Neural cell (in vitro differentiated cells): ENCODE measurements at regions not wholly inside any gene's neighbourhood (a gene's known extent, or its start where the extent isn't known, plus 50 kb on each side); places are given as distances from the start of the nearest gene placed in this dataset.

Experiments
- H2AFZ ChIP-seq: fragments of 200-600, 300-800 bp; sonication (generic), shearing (Covaris generic); 2 replicates; pipeline ENCODE4 v1.6.0; 2014; ENCODE audit warnings: low read depth, mild to moderate bottlenecking, antibody characterized with exemption, low read length, moderate library complexity
- H3F3A ChIP-seq: fragments of 200-600 bp; shearing (Covaris generic); 2 replicates; pipeline ENCODE4 v1.6.1; 2016; ENCODE audit warnings: mild to moderate bottlenecking, moderate library complexity, mixed read lengths, antibody characterized with exemption, low read length; ENCODE audit not compliant: insufficient read depth, poor library complexity, severe bottlenecking
- H3K27ac ChIP-seq: fragments of 200-600, 300-800 bp; sonication (generic), shearing (Covaris generic); 2 replicates; pipeline ENCODE4 v1.5.1; 2014; ENCODE audit warnings: mild to moderate bottlenecking, low read length, moderate library complexity
- H3K27me3 ChIP-seq: fragments of 300-800, 200-600 bp; sonication (generic), shearing (Covaris generic); 2 replicates; pipeline ENCODE4 v1.6.0; 2014; ENCODE audit warnings: mild to moderate bottlenecking, low read depth, low read length, moderate library complexity; ENCODE audit not compliant: insufficient read depth
- H3K36me3 ChIP-seq: fragments of 300-800, 200-600 bp; sonication (generic), shearing (Covaris generic); 2 replicates; pipeline ENCODE4 v1.5.1; 2014; ENCODE audit warnings: mild to moderate bottlenecking, antibody characterized with exemption, low read length, moderate library complexity; ENCODE audit not compliant: insufficient read depth
- H3K4me2 ChIP-seq: fragments of 300-800, 200-600 bp; sonication (generic), shearing (Covaris generic); 2 replicates; pipeline ENCODE4 v1.6.0; 2014; ENCODE audit warnings: mild to moderate bottlenecking, low read length
- H3K4me3 ChIP-seq: fragments of 300-800, 200-600 bp; sonication (generic), shearing (Covaris generic); 2 replicates; pipeline ENCODE4 v1.5.1; 2014; ENCODE audit warnings: mild to moderate bottlenecking, low read length, moderate library complexity
- H3K79me2 ChIP-seq: fragments of 200-600 bp; shearing (Covaris generic); replicated peaks from 2 replicates; pipeline ENCODE4 v1.6.0; 2014; ENCODE audit warnings: mild to moderate bottlenecking, low read length, moderate library complexity; ENCODE audit not compliant: insufficient read depth
- H3K9ac ChIP-seq: fragments of 300-800, 200-600 bp; sonication (generic), shearing (Covaris generic); 2 replicates; pipeline ENCODE4 v1.6.1; 2016; ENCODE audit warnings: mild to moderate bottlenecking, low read length, mixed read lengths
- H3K9me2 ChIP-seq: fragments of 200-600 bp; shearing (Covaris generic); 2 replicates; pipeline ENCODE4 v1.6.1; 2016; ENCODE audit warnings: mild to moderate bottlenecking, low read length, mixed read lengths; ENCODE audit not compliant: insufficient read depth
- H3K9me3 ChIP-seq: fragments of 200-600, 300-800 bp; sonication (generic), shearing (Covaris generic); 2 replicates; pipeline ENCODE4 v1.6.1; 2016; ENCODE audit warnings: mild to moderate bottlenecking, mixed run types, low read length, moderate library complexity, mixed read lengths
- H4K20me1 ChIP-seq: fragments of 200-600 bp; shearing (Covaris generic); 2 replicates; pipeline ENCODE4 v1.6.1; 2016; ENCODE audit warnings: mild to moderate bottlenecking, mixed run types; ENCODE audit not compliant: insufficient read depth
- CTCF ChIP-seq: fragments of 450-650 bp; IDR thresholded peaks from 2 replicates; pipeline ENCODE4 v1.5.1; 2014; ENCODE audit warnings: antibody characterized with exemption, mild to moderate bottlenecking, moderate library complexity; ENCODE audit not compliant: poor library complexity, severe bottlenecking
- EP300 ChIP-seq: fragments of 450-650 bp; conservative IDR thresholded peaks from 2 replicates; pipeline ENCODE4 v1.6.1; 2014; ENCODE audit warnings: antibody characterized with exemption, mild to moderate bottlenecking, moderate library complexity; ENCODE audit not compliant: poor library complexity, severe bottlenecking
- EZH2 ChIP-seq: fragments of 200-600, 300-800 bp; shearing (Covaris generic), sonication (generic); IDR thresholded peaks from 2 replicates; pipeline ENCODE4 v1.6.1; 2014; ENCODE audit warnings: antibody characterized with exemption, low read length, borderline replicate concordance, mild to moderate bottlenecking; ENCODE audit not compliant: insufficient read depth, poor library complexity, severe bottlenecking
- MXI1 ChIP-seq: fragments of 450-650 bp; conservative IDR thresholded peaks from 2 replicates; pipeline ENCODE4 v1.6.1; 2014; ENCODE audit warnings: antibody characterized with exemption, mild to moderate bottlenecking; ENCODE audit not compliant: poor library complexity, severe bottlenecking
- POLR2AphosphoS5 ChIP-seq: IDR thresholded peaks from 2 replicates; pipeline ENCODE4 v1.6.1; 2012
- RAD21 ChIP-seq: fragments of 450-650 bp; conservative IDR thresholded peaks from 2 replicates; pipeline ENCODE4 v1.6.1; 2014; ENCODE audit warnings: antibody characterized with exemption, mild to moderate bottlenecking, moderate library complexity
- REST ChIP-seq: IDR thresholded peaks from 2 replicates; pipeline ENCODE4 v1.6.1; 2012; ENCODE audit warnings: borderline replicate concordance
- SMC3 ChIP-seq: fragments of 450-650 bp; conservative IDR thresholded peaks from 2 replicates; pipeline ENCODE4 v1.6.1; 2014; ENCODE audit warnings: antibody characterized with exemption, mild to moderate bottlenecking, moderate library complexity; ENCODE audit not compliant: poor library complexity
- TAF1 ChIP-seq: IDR thresholded peaks from 2 replicates; pipeline ENCODE4 v1.6.1; 2012; ENCODE audit warnings: low read depth

DNA sequence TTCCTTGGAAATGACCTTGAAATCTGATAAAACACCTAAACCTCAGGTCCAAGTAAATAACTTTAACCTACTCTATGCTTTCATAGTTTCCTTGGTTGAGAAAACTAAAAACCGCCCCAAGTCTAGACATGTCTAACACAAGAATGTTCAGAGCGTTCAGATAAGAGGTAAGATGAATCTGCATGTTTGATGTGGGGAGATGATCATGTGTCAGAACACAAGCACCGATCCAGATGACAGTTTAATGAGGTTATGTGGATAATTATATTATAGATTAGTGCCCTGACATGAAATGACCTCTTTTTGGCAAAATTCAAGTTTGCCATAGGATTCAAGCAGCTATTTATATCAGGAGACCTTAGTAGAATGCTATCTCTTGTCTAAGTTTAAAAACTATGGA lies 729.8 kb upstream of the SOX11 start:
- Histone ChIP-seq H3K9me2 (no peaks in the 10 kb centered on the region), H2AFZ (no peak overlapping the region), H3K79me2 (no peaks in the 10 kb centered on the region), H3K4me3 (no peak overlapping the region), H3K4me2 (no peak overlapping the region), H3K27me3 (no peaks in the 10 kb centered on the region), H3K36me3 (no peaks in the 10 kb centered on the region), H3K27ac (no peak overlapping the region), H3K9me3 (no peaks in the 10 kb centered on the region), H4K20me1 (no peaks in the 10 kb centered on the region), H3K9ac (no peak overlapping the region), H3F3A (no peaks in the 10 kb centered on the region)
- no peak for TF ChIP-seq POLR2AphosphoS5
- TF ChIP-seq REST: no peak
- TF ChIP-seq CTCF: no peak
- TF ChIP-seq RAD21: no peak

GRCh38 chr2:4963106-4963505 lies 729.1 kb upstream of the SOX11 start:
- Histone ChIP-seq H3F3A (no peaks in the 10 kb centered on the region), H3K4me3 (no peak overlapping the region), H3K79me2 (no peaks in the 10 kb centered on the region), H3K9me3 (no peaks in the 10 kb centered on the region), H3K9me2 (no peaks in the 10 kb centered on the region), H4K20me1 (no peaks in the 10 kb centered on the region), H3K36me3 (no peaks in the 10 kb centered on the region), H3K27ac (no peak overlapping the region), H2AFZ (no peak overlapping the region), H3K27me3 (no peaks in the 10 kb centered on the region), H3K9ac (no peak overlapping the region), H3K4me2 (no peak overlapping the region)
- TF ChIP-seq TAF1 (no peak), CTCF (no peak), POLR2AphosphoS5 (no peak), EZH2 (no peak), REST (no peak), EP300 (no peak), SMC3 (no peak), RAD21 (no peak), MXI1 (no peak)
